GM12878 (cell line): ENCODE measurements at regions not wholly inside any gene's neighbourhood (a gene's known extent, or its start where the extent isn't known, plus 50 kb on each side); places are given as distances from the start of the nearest gene placed in this dataset.

ENCODE experiments used
- ATAC-seq: fragments of 200-7000 bp; cut with Tn5 transposase; 3 replicates; pipeline ENCODE4 v1.9.1; 2020; ENCODE audit warnings: mild to moderate bottlenecking, moderate library complexity
- BruUV-seq: library from RNA; stranded (reverse); fragments of 400-500 nt; replicated peaks from 2 replicates; lab custom pipeline; 2021; lab: Mats Ljungman, UMichigan
- CTCF ChIA-PET: fragments of 300-600 bp; sonication (Branson Sonifier 250); formaldehyde crosslinking; extraction: SDS; loops from one replicate; lab custom pipeline; 2021; ENCODE audit warnings: inconsistent platforms; lab: Yijun Ruan, JAX
- POLR2A ChIA-PET: fragments of 350-600 bp; formaldehyde crosslinking; extraction: SDS; loops from one replicate; lab custom pipeline; 2021; ENCODE audit warnings: inconsistent platforms; lab: Charles Lee
- RAD21 ChIA-PET: fragments of 300-600 bp; sonication (Branson Sonifier 250); formaldehyde crosslinking; loops from one replicate; lab custom pipeline; 2023; ENCODE audit warnings: antibody characterized with exemption; ENCODE audit not compliant: unreplicated experiment; lab: Charles Lee
- SMC1A ChIA-PET: fragments of 300-600 bp; sonication (Branson Sonifier 250); formaldehyde crosslinking; loops from one replicate; lab custom pipeline; 2023; ENCODE audit not compliant: unreplicated experiment, uncharacterized antibody; lab: Charles Lee
- DNase-seq: peaks from one replicate; pipeline ENCODE4 v3.0.0-alpha.2; 2011; ENCODE audit warnings: low read depth, low spot score
- FAIRE-seq: peaks from 3 replicates; lab custom pipeline; 2011; peaks lifted over from hg19 to GRCh38; lab: Jason Lieb, UNC
- H2AFZ ChIP-seq: 2 replicates; pipeline ENCODE4 v1.6.0; 2011; ENCODE audit warnings: low read depth, low read length, control low read depth; ENCODE audit not compliant: control insufficient read depth
- H3K27ac ChIP-seq: 2 replicates; pipeline ENCODE4 v1.5.1; 2011; ENCODE audit warnings: control low read depth; ENCODE audit not compliant: control insufficient read depth, insufficient read depth
- H3K27me3 ChIP-seq, 2 experiments: replicated peaks in 1 of 2; 2 replicates each; pipeline versions ENCODE4 v1.6.0 to v1.6.1; 2011; ENCODE audit warnings: low read length in 1 of 2; ENCODE audit not compliant: control insufficient read depth in 2 of 2, insufficient read depth in 2 of 2
- H3K36me3 ChIP-seq, 2 experiments: 2 replicates each; pipeline ENCODE4 v1.5.1; 2011; ENCODE audit warnings: low read length in 1 of 2; ENCODE audit not compliant: control insufficient read depth in 2 of 2, insufficient read depth in 2 of 2
- H3K4me1 ChIP-seq: 2 replicates; pipeline ENCODE4 v1.6.1; 2011; ENCODE audit warnings: mild to moderate bottlenecking, low read length, moderate library complexity, mixed read lengths; ENCODE audit not compliant: control insufficient read depth, insufficient read depth
- H3K4me2 ChIP-seq: 2 replicates; pipeline ENCODE4 v1.6.0; 2011; ENCODE audit warnings: control low read depth; ENCODE audit not compliant: control insufficient read depth, insufficient read depth
- H3K4me3 ChIP-seq: fragments of 200-600 bp; sonication (generic); 2 replicates; pipeline ENCODE4 v1.5.1; 2016
- H3K79me2 ChIP-seq: 2 replicates; pipeline ENCODE4 v1.6.0; 2011; ENCODE audit warnings: low read length; ENCODE audit not compliant: control insufficient read depth, insufficient read depth
- H3K9ac ChIP-seq: 2 replicates; pipeline ENCODE4 v1.8.0; 2011; ENCODE audit warnings: low read length, control low read depth, mixed read lengths; ENCODE audit not compliant: control insufficient read depth, insufficient read depth
- H3K9me3 ChIP-seq: replicated peaks from 3 replicates; pipeline ENCODE4 v1.5.1; 2011; ENCODE audit warnings: mild to moderate bottlenecking, low read length; ENCODE audit not compliant: control insufficient read depth, insufficient read depth
- H4K20me1 ChIP-seq: 2 replicates; pipeline ENCODE4 v1.6.0; 2011; ENCODE audit not compliant: control insufficient read depth, insufficient read depth
- CHD1 ChIP-seq: IDR thresholded peaks from 2 replicates; pipeline ENCODE4 v1.6.1; 2012; ENCODE audit warnings: low read depth, low read length, improper control_type of control experiment
- EGR1 ChIP-seq, 2 experiments: IDR thresholded peaks; 1 replicate in 1 of 2; 2 replicates in 1 of 2; pipeline ENCODE4 v1.6.1; 2011 to 2012; ENCODE audit warnings: low read depth in 2 of 2, low read length in 2 of 2, borderline replicate concordance in 1 of 2, mild to moderate bottlenecking in 1 of 2, moderate library complexity in 1 of 2
- GATAD2B ChIP-seq: fragments of 450-650 bp; conservative IDR thresholded peaks from 2 replicates; pipeline ENCODE4 v1.6.1; 2017; ENCODE audit warnings: low read depth, mild to moderate bottlenecking, moderate library complexity
- JUND ChIP-seq: IDR thresholded peaks from 2 replicates; pipeline ENCODE4 v1.6.1; 2012; ENCODE audit warnings: low read depth, mild to moderate bottlenecking, low read length, improper control_type of control experiment, moderate library complexity
- MEF2B ChIP-seq: fragments of 450-650 bp; IDR thresholded peaks from 2 replicates; pipeline ENCODE4 v1.6.1; 2018; ENCODE audit warnings: mild to moderate bottlenecking, moderate library complexity; ENCODE audit not compliant: partially characterized antibody, poor library complexity, severe bottlenecking
- MYC ChIP-seq: IDR thresholded peaks from 2 replicates; pipeline ENCODE4 v1.6.1; 2011; ENCODE audit warnings: mild to moderate bottlenecking, low read length, moderate library complexity, inconsistent platforms; ENCODE audit not compliant: insufficient read depth, insufficient replicate concordance, insufficient read length, severe bottlenecking
- NR2C1 ChIP-seq: fragments of 450-650 bp; IDR thresholded peaks from 2 replicates; pipeline ENCODE4 v1.6.1; 2017; ENCODE audit warnings: antibody characterized with exemption, mild to moderate bottlenecking, moderate library complexity
- NRF1 ChIP-seq: conservative IDR thresholded peaks from 2 replicates; pipeline ENCODE4 v1.6.1; 2011; ENCODE audit warnings: mild to moderate bottlenecking, low read depth, low read length, improper control_type of control experiment
- RAD51 ChIP-seq: fragments of 450-650 bp; IDR thresholded peaks from 2 replicates; pipeline ENCODE4 v1.6.1; 2016; ENCODE audit warnings: moderate library complexity, mild to moderate bottlenecking, inconsistent platforms
- STAT1 ChIP-seq: fragments of 450-650 bp; conservative IDR thresholded peaks from 2 replicates; pipeline ENCODE4 v1.6.1; 2014; ENCODE audit warnings: antibody characterized with exemption, mild to moderate bottlenecking
- WGBS: methylation state at CpG from one replicate; pipeline ENCODE4 v1.1.6; 2016; ENCODE audit warnings: low lambda C conversion rate; ENCODE audit not compliant: insufficient replicate concordance, insufficient coverage; ENCODE audit errors: missing lambda C conversion rate; 5-methylcytosine and 5-hydroxymethylcytosine counted together
- in situ Hi-C: fragments of 300-500 bp; cut with MboI; formaldehyde crosslinking; loops from 9 replicates; pipeline ENCODE4 v1.14.3; 2018; ENCODE audit warnings: mixed read lengths
- intact Hi-C: fragments of 100-400 bp; cut with micrococcal nuclease; formaldehyde crosslinking; loops from one replicate; pipeline ENCODE4 v1.14.2; 2022; ENCODE audit not compliant: unreplicated experiment
- TF ChIP-seq, protein P1 (sequence below): fragments of 450-650 bp; formaldehyde crosslinking; IDR thresholded peaks from 2 replicates; pipeline ENCODE4 v1.4.0; 2020; ENCODE audit warnings: mild to moderate bottlenecking, moderate library complexity
- TF ChIP-seq, protein P2 (sequence below): fragments of 450-650 bp; IDR thresholded peaks from 2 replicates; pipeline ENCODE4 v1.6.1; 2016; ENCODE audit warnings: mild to moderate bottlenecking
- TF ChIP-seq, protein P3 (sequence below): IDR thresholded peaks from 2 replicates; pipeline ENCODE4 v1.6.1; 2012; ENCODE audit warnings: low read length, inconsistent platforms

DNA sequence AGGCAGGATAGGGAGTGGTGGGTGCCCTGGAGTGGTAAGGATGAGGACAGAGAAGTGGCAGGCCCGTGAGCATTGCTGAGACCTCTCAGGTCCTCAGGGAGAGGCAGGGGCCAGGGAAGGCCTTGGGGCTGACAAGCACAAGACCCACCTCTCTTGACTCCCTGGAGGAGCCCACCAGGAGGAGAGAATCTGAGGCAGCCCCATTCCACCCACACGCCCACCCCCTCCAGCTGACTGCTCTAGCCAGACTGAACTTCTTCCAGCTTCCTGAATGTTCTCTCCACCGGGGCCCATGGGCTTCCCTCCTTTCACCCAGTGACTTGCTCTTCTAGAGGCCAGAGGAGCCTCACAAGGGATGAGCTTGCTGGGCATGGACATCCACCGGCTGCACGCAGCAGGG, 1403.0 kb downstream of the BRD1 start (continued):
- TF ChIP-seq, protein P1, sequence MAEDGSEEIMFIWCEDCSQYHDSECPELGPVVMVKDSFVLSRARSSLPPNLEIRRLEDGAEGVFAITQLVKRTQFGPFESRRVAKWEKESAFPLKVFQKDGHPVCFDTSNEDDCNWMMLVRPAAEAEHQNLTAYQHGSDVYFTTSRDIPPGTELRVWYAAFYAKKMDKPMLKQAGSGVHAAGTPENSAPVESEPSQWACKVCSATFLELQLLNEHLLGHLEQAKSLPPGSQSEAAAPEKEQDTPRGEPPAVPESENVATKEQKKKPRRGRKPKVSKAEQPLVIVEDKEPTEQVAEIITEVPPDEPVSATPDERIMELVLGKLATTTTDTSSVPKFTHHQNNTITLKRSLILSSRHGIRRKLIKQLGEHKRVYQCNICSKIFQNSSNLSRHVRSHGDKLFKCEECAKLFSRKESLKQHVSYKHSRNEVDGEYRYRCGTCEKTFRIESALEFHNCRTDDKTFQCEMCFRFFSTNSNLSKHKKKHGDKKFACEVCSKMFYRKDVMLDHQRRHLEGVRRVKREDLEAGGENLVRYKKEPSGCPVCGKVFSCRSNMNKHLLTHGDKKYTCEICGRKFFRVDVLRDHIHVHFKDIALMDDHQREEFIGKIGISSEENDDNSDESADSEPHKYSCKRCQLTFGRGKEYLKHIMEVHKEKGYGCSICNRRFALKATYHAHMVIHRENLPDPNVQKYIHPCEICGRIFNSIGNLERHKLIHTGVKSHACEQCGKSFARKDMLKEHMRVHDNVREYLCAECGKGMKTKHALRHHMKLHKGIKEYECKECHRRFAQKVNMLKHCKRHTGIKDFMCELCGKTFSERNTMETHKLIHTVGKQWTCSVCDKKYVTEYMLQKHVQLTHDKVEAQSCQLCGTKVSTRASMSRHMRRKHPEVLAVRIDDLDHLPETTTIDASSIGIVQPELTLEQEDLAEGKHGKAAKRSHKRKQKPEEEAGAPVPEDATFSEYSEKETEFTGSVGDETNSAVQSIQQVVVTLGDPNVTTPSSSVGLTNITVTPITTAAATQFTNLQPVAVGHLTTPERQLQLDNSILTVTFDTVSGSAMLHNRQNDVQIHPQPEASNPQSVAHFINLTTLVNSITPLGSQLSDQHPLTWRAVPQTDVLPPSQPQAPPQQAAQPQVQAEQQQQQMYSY (CRISPR knock-in tag) = no peak
- TF ChIP-seq NR2C1 = no peak
- no peak for TF ChIP-seq MEF2B
- no peak for TF ChIP-seq NRF1
- TF ChIP-seq, all 136 proteins: peak for 0

DNA sequence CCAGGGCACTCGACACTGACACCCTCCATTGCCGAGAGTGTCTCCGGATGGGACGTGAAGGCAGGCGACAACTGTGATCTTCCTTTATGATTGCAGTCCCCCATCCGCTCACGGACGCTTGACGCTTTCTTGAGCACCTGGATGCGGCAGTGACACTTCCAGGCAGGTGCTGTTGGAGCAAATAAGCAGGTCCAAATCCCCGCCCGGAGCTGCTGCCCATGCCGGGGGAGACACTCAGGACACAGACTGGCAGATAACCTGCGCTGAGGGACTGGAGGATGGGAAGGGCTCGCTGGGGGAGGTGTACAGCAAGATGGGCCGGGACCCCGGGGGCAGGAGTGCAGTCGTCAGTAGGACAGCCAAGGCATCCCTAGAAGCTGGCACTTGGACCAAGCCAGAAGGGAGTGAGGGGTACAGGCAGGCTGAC, 1403.5 kb downstream of the BRD1 start:
- WGBS = 44% methylated on average over 18 of the region's 18 CpGs
- POLR2A ChIA-PET = no interaction called here
- SMC1A ChIA-PET = no interaction called here
- H3K79me2 ChIP-seq = no peaks in the 10 kb centered on the region
- H3K9ac ChIP-seq = no peak overlapping the region
- intact Hi-C loops (no loop called here), in situ Hi-C loops (no loop called here)
- H3K9me3 ChIP-seq = no peaks in the 10 kb centered on the region; the same call in 2 of the 3 replicates
- no peak overlapping the region for H3K4me3 ChIP-seq
- FAIRE-seq (no peak), DNase-seq (no peak), ATAC-seq (no peak)
- RAD21 ChIA-PET = no interaction called here
- H2AFZ ChIP-seq = no peak overlapping the region
- H3K27ac ChIP-seq = no peak overlapping the region
- no peaks in the 10 kb centered on the region for H4K20me1 ChIP-seq
- H3K27me3 ChIP-seq = no peaks in the 10 kb centered on the region
- no peaks in the 10 kb centered on the region for H3K36me3 ChIP-seq
- CTCF ChIA-PET = no interaction called here
- H3K4me2 ChIP-seq = no peak overlapping the region
- H3K4me1 ChIP-seq = no peaks in the 10 kb centered on the region
- no TSS peak for BruUV-seq
- TF ChIP-seq EGR1 (IDR thresholded peaks at IDR 0.05; ENCODE audit: borderline replicate concordance in 1 of 2, low read depth in 2 of 2, low read length in 2 of 2) = no peak
- TF ChIP-seq, protein P1 (CRISPR knock-in tag) = no peak
- TF ChIP-seq MYC = no peak
- no peak for TF ChIP-seq RAD51
- TF ChIP-seq, protein P2, sequence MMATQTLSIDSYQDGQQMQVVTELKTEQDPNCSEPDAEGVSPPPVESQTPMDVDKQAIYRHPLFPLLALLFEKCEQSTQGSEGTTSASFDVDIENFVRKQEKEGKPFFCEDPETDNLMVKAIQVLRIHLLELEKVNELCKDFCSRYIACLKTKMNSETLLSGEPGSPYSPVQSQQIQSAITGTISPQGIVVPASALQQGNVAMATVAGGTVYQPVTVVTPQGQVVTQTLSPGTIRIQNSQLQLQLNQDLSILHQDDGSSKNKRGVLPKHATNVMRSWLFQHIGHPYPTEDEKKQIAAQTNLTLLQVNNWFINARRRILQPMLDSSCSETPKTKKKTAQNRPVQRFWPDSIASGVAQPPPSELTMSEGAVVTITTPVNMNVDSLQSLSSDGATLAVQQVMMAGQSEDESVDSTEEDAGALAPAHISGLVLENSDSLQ = no peak
- TF ChIP-seq, protein P3, sequence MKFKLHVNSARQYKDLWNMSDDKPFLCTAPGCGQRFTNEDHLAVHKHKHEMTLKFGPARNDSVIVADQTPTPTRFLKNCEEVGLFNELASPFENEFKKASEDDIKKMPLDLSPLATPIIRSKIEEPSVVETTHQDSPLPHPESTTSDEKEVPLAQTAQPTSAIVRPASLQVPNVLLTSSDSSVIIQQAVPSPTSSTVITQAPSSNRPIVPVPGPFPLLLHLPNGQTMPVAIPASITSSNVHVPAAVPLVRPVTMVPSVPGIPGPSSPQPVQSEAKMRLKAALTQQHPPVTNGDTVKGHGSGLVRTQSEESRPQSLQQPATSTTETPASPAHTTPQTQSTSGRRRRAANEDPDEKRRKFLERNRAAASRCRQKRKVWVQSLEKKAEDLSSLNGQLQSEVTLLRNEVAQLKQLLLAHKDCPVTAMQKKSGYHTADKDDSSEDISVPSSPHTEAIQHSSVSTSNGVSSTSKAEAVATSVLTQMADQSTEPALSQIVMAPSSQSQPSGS = no peak
- TF ChIP-seq GATAD2B = no peak
- no peak for TF ChIP-seq CHD1
- no peak for TF ChIP-seq JUND
- TF ChIP-seq STAT1 = no peak
